CD4-positive, alpha-beta T cell (primary cell): ENCODE measurements at regions not wholly inside any gene's neighbourhood (a gene's known extent, or its start where the extent isn't known, plus 50 kb on each side); places are given as distances from the start of the nearest gene placed in this dataset.

Source experiments
- ATAC-seq: fragments of 200-7000 bp; cut with Tn5 transposase; one replicate; pipeline ENCODE4 v1.10.0; 2022; ENCODE audit warnings: mild to moderate bottlenecking; ENCODE audit not compliant: poor library complexity
- CTCF ChIA-PET: fragments of 350-600 bp; sonication (Branson Sonifier 250); formaldehyde crosslinking; loops from one replicate; lab custom pipeline; 2021; ENCODE audit warnings: antibody characterized with exemption, inconsistent platforms; lab: Charles Lee
- POLR2A ChIA-PET: fragments of 350-600 bp; sonication (Branson Sonifier 250); formaldehyde crosslinking; loops from one replicate; lab custom pipeline; 2021; ENCODE audit warnings: antibody characterized with exemption, inconsistent platforms; lab: Charles Lee
- DNase-seq, 14 experiments: peaks; one replicate each; pipeline ENCODE4 v3.0.0-alpha.2; 2013 to 2020; ENCODE audit warnings: mixed read lengths in 2 of 14
- H3K27ac ChIP-seq, 2 donors: one replicate each; pipeline versions ENCODE4 v1.5.1 to v1.7.0; 2013; ENCODE audit warnings: low read length in 2 of 2, low read depth in 1 of 2, mild to moderate bottlenecking in 1 of 2
- H3K27me3 ChIP-seq, 2 experiments: 1 replicate in 1 of 2; 2 replicates in 1 of 2; pipeline versions ENCODE4 v1.6.1 to v1.7.0; 2013; ENCODE audit warnings: low read length in 2 of 2, control low read depth in 1 of 2, mild to moderate bottlenecking in 1 of 2, moderate library complexity in 1 of 2; ENCODE audit not compliant: insufficient read depth in 2 of 2, control insufficient read depth in 1 of 2
- H3K36me3 ChIP-seq: one replicate; pipeline ENCODE4 v1.6.1; 2013; ENCODE audit warnings: low read length, control low read depth; ENCODE audit not compliant: insufficient read depth
- H3K4me1 ChIP-seq: one replicate; pipeline ENCODE4 v1.6.1; 2013; ENCODE audit warnings: low read length, control low read depth; ENCODE audit not compliant: insufficient read depth
- H3K4me3 ChIP-seq: one replicate; pipeline ENCODE4 v1.5.1; 2013; ENCODE audit warnings: mild to moderate bottlenecking, low read length, moderate library complexity
- H3K9me3 ChIP-seq, 2 experiments: 1 replicate in 1 of 2; 2 replicates in 1 of 2; pipeline versions ENCODE4 v1.6.1 to v1.7.0; 2013; ENCODE audit warnings: low read length in 2 of 2, mild to moderate bottlenecking in 2 of 2, control low read depth in 1 of 2, moderate library complexity in 1 of 2; ENCODE audit not compliant: control insufficient read depth in 1 of 2, insufficient read depth in 1 of 2
- H3K27ac Mint-ChIP-seq: one replicate; pipeline ENCODE4 v1.8.0; 2020; ENCODE audit warnings: mixed read lengths
- H3K27me3 Mint-ChIP-seq: one replicate; pipeline ENCODE4 v1.8.0; 2021; ENCODE audit warnings: mixed read lengths
- H3K36me3 Mint-ChIP-seq: one replicate; pipeline ENCODE4 v1.8.0; 2021; ENCODE audit warnings: low read depth, mixed read lengths
- H3K4me1 Mint-ChIP-seq: one replicate; pipeline ENCODE4 v1.8.0; 2021; ENCODE audit warnings: low read depth, mixed read lengths
- H3K4me3 Mint-ChIP-seq: one replicate; pipeline ENCODE4 v1.8.0; 2020; ENCODE audit warnings: mild to moderate bottlenecking, mixed read lengths
- H3K9me3 Mint-ChIP-seq: one replicate; pipeline ENCODE4 v1.8.0; 2020; ENCODE audit warnings: mixed read lengths
- intact Hi-C, 2 experiments: fragments of 100-400 bp; cut with DNase I in 1 of 2; cut with micrococcal nuclease in 1 of 2; formaldehyde crosslinking; loops; one replicate each; pipeline versions ENCODE4 v1.15.1 to v1.9.0; 2023 to 2025; cut with DNase I, micrococcal nuclease
- TF ChIP-seq, protein P1 (sequence below): fragments of 200-600 bp; IDR thresholded peaks from one replicate; pipeline ENCODE4 v1.8.0; 2022; ENCODE audit warnings: antibody characterized with exemption, mild to moderate bottlenecking

DNA sequence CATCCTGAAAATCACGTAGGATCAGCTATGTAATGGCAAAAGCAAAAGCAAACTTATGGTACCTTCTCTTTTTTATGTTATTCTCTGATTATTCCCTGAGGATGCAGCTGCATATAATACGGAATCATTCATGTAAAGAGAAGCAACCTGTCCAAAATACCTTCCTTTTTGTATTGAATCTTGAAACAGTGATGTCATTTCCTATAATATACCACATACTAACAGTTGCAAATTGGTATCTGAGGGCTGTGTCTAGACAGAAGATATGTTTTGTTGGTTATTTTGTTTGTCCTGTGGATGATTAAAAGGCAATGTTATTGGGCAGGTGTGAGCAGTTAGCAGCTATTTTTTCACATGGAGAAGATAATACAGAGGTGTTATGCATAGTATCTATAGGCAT is 161.4 kb upstream of the AHI1 start:
- DNase-seq (no peak), ATAC-seq (no peak)
- H3K4me3 Mint-ChIP-seq, result no peak overlapping the region
- H3K27me3 Mint-ChIP-seq, result no peaks in the 10 kb centered on the region
- no peaks in the 10 kb centered on the region for H3K9me3 Mint-ChIP-seq
- H3K4me1 Mint-ChIP-seq, result no peaks in the 10 kb centered on the region
- no peaks in the 10 kb centered on the region for H3K36me3 Mint-ChIP-seq
- TF ChIP-seq, protein P1, sequence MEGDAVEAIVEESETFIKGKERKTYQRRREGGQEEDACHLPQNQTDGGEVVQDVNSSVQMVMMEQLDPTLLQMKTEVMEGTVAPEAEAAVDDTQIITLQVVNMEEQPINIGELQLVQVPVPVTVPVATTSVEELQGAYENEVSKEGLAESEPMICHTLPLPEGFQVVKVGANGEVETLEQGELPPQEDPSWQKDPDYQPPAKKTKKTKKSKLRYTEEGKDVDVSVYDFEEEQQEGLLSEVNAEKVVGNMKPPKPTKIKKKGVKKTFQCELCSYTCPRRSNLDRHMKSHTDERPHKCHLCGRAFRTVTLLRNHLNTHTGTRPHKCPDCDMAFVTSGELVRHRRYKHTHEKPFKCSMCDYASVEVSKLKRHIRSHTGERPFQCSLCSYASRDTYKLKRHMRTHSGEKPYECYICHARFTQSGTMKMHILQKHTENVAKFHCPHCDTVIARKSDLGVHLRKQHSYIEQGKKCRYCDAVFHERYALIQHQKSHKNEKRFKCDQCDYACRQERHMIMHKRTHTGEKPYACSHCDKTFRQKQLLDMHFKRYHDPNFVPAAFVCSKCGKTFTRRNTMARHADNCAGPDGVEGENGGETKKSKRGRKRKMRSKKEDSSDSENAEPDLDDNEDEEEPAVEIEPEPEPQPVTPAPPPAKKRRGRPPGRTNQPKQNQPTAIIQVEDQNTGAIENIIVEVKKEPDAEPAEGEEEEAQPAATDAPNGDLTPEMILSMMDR, result no peak
- Histone ChIP-seq H3K4me1 (no peaks in the 10 kb centered on the region), H3K27me3 (no peaks in the 10 kb centered on the region), H3K27ac (no peak overlapping the region), H3K9me3 (no peaks in the 10 kb centered on the region), H3K4me3 (no peak overlapping the region), H3K36me3 (no peaks in the 10 kb centered on the region)
- H3K27ac Mint-ChIP-seq, result no peak overlapping the region
- intact Hi-C loops, result no loop called here
- POLR2A ChIA-PET, result no interaction called here
- CTCF ChIA-PET, result interaction anchor here (1.8 kb wide), 1 partner anchor 193 kb away, joined by 4 read pairs; the partner anchor contains the start of gene PDE7B

DNA sequence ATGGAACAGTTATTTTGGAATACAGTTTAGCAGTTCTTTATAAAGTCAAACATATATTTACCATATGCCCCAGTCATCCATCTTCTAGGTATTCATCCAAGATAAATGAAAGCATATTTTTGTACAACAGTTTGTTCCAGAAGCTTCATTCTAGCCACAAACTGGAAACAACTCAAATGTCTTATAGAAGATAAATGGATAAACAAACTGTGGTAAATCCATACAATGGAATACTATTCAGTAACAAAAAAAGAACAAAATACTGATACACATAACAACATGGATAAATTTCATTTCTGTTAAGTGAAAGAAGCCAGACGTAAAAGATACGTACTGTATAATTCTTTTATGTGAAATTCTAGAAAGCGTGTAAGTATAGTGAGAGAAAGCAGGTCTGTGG is 167.0 kb upstream of the AHI1 start:
- intact Hi-C loops, result no loop called here
- H3K36me3 ChIP-seq, result no peaks in the 10 kb centered on the region
- H3K27me3 ChIP-seq, result no peaks in the 10 kb centered on the region
- Mint-ChIP-seq H3K27me3 (no peaks in the 10 kb centered on the region), H3K36me3 (no peaks in the 10 kb centered on the region), H3K4me1 (no peaks in the 10 kb centered on the region), H3K27ac (no peak overlapping the region), H3K9me3 (no peaks in the 10 kb centered on the region), H3K4me3 (no peak overlapping the region)
- no peak for DNase-seq
- ChIA-PET POLR2A (no interaction called here), CTCF (no interaction called here)
- no peaks in the 10 kb centered on the region for H3K9me3 ChIP-seq
- no peak for ATAC-seq
- no peak overlapping the region for H3K27ac ChIP-seq
- TF ChIP-seq, protein P1, result no peak
- H3K4me3 ChIP-seq, result no peak overlapping the region
- H3K4me1 ChIP-seq, result no peaks in the 10 kb centered on the region

DNA sequence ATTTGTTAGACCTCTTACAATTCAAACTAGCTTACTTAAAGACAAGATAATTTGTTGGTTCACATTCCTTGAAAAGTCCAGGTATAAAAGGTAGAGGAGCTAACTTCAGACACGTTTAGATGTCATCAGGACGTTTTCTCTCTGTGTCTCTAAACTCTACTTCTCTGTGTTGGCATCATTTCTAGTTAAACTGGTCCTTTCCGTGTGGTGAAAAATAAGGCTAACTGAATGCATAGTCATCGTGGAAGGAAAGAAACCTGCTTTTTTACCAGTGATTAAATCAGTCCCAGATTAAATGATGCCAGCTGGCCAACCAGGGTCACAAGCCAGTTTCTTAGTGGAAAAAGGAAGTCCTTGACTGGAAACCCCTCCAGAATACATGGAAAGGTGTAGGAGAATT is 168.4 kb upstream of the AHI1 start:
- H3K27me3 Mint-ChIP-seq, result no peaks in the 10 kb centered on the region
- intact Hi-C loops, result no loop called here
- no peaks in the 10 kb centered on the region for H3K36me3 ChIP-seq
- TF ChIP-seq, protein P1, result no peak
- no peaks in the 10 kb centered on the region for H3K9me3 Mint-ChIP-seq
- no peaks in the 10 kb centered on the region for H3K9me3 ChIP-seq
- no peaks in the 10 kb centered on the region for H3K4me1 Mint-ChIP-seq
- ChIA-PET CTCF (interaction anchor here (0.6 kb wide), 1 partner anchor 550 kb away, joined by 3 read pairs; no protein-coding TSS in a partner anchor), POLR2A (no interaction called here)
- H3K4me1 ChIP-seq, result no peaks in the 10 kb centered on the region
- no peak overlapping the region for H3K4me3 Mint-ChIP-seq
- H3K27me3 ChIP-seq, result no peaks in the 10 kb centered on the region
- H3K27ac Mint-ChIP-seq, result no peak overlapping the region
- DNase-seq, result no peak
- no peak for ATAC-seq
- H3K27ac ChIP-seq, result no peak overlapping the region
- H3K4me3 ChIP-seq, result no peak overlapping the region
- H3K36me3 Mint-ChIP-seq, result no peaks in the 10 kb centered on the region
